ENCODE measurements at regions not wholly inside any gene's neighbourhood (a gene's known extent, or its start where the extent isn't known, plus 50 kb on each side); places are given as distances from the start of the nearest gene placed in this dataset.

DNA sequence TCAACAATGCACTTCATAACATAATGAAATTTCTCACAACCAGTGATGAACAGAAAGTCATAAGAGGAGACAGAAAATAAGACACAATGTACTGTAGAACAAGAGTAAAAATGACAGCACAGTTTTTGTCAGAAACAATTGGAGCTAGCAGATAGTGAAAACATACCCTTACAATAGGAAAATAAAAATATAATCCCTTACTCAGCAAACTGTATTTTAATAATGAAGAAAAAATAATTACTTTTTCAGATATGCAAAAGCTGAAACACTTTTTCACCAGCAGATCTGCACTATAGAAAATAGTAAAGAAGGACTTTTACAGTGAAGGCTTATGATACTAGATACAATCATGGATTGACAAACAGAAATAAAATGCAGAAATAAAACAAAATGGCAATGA is 126.3 kb downstream of the TRAM1L1 start:
- ChIA-PET CTCF (ENCODE audit: low intra/inter-chr PET ratio, low total read pairs) (no interaction called here), POLR2A (no interaction called here)
- Histone ChIP-seq H3K4me2 (ENCODE audit: low read depth, low read length) (no peak overlapping the region), H3K9ac (ENCODE audit: insufficient read depth, low read depth, low read length) (no peak overlapping the region), H3K27ac (ENCODE audit: extremely low read length, insufficient read depth, low read length) (no peak overlapping the region), H3K4me1 (ENCODE audit: insufficient read depth, low read length) (no peaks in the 10 kb centered on the region), H3K9me3 (ENCODE audit: low read length) (no peaks in the 10 kb centered on the region), H3K79me2 (ENCODE audit: insufficient read depth, low read length) (no peaks in the 10 kb centered on the region), H3K4me3 (replicated peaks in 1 of 3; ENCODE audit: insufficient read depth in 1 of 3, low read depth in 2 of 3, low read length in 3 of 3) (no peak overlapping the region), H3K27me3 (ENCODE audit: control insufficient read depth in 1 of 2, insufficient read depth in 2 of 2, low read length in 2 of 2) (no peaks in the 10 kb centered on the region), H2AFZ (ENCODE audit: low read length) (no peak overlapping the region), H3K36me3 (replicated peaks in 1 of 2; ENCODE audit: control insufficient read depth in 1 of 2, insufficient read depth in 2 of 2, low read length in 2 of 2) (no peaks in the 10 kb centered on the region), H4K20me1 (ENCODE audit: insufficient read depth, low read length) (no peaks in the 10 kb centered on the region)
- in situ Hi-C loops (cut with HindIII; ENCODE audit: extremely low pct_ligation_motif_present, low pct_unique_long_range_greater_than_20kb) (no loop called here), intact Hi-C loops (cut with micrococcal nuclease; ENCODE audit: unreplicated experiment) (no loop called here)
- no peak for ATAC-seq
- DNase-seq (ENCODE audit: low spot score), result no peak
- no TSS peak for BruUV-seq (replicated peaks)
- FAIRE-seq, result no peak
- TF ChIP-seq ZNF629 (CRISPR knock-in tag; conservative IDR thresholded peaks at IDR 0.05) (no peak), CEBPB (IDR thresholded peaks at IDR 0.05; ENCODE audit: borderline replicate concordance, low read depth, low read length) (no peak), HCFC1 (IDR thresholded peaks at IDR 0.05; ENCODE audit: low read depth, low read length) (no peak), SMAD3 (CRISPR knock-in tag; IDR thresholded peaks at IDR 0.05) (no peak), MAFK (conservative IDR thresholded peaks at IDR 0.05 in 1 of 2, IDR thresholded peaks at IDR 0.05 in 1 of 2; ENCODE audit: low read length in 2 of 2) (peak in 1 of 2 experiments; percentile 69; a peak in 2 of 4 replicates), ZFX (CRISPR knock-in tag; IDR thresholded peaks at IDR 0.05; ENCODE audit: low read depth) (no peak), ZNF20 (CRISPR knock-in tag; IDR thresholded peaks at IDR 0.05) (no peak), MAFF (IDR thresholded peaks at IDR 0.05; ENCODE audit: low read depth, low read length) (peak; percentile 40; the same call in 1 of the 2 replicates)
- TF ChIP-seq, protein P1, sequence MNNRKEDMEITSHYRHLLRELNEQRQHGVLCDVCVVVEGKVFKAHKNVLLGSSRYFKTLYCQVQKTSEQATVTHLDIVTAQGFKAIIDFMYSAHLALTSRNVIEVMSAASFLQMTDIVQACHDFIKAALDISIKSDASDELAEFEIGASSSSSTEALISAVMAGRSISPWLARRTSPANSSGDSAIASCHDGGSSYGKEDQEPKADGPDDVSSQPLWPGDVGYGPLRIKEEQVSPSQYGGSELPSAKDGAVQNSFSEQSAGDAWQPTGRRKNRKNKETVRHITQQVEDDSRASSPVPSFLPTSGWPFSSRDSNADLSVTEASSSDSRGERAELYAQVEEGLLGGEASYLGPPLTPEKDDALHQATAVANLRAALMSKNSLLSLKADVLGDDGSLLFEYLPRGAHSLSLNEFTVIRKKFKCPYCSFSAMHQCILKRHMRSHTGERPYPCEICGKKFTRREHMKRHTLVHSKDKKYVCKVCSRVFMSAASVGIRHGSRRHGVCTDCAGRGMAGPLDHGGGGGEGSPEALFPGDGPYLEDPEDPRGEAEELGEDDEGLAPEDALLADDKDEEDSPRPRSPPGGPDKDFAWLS (CRISPR knock-in tag; IDR thresholded peaks at IDR 0.05; ENCODE audit: borderline replicate concordance), result no peak
- TF ChIP-seq, protein P2, sequence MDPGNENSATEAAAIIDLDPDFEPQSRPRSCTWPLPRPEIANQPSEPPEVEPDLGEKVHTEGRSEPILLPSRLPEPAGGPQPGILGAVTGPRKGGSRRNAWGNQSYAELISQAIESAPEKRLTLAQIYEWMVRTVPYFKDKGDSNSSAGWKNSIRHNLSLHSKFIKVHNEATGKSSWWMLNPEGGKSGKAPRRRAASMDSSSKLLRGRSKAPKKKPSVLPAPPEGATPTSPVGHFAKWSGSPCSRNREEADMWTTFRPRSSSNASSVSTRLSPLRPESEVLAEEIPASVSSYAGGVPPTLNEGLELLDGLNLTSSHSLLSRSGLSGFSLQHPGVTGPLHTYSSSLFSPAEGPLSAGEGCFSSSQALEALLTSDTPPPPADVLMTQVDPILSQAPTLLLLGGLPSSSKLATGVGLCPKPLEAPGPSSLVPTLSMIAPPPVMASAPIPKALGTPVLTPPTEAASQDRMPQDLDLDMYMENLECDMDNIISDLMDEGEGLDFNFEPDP (CRISPR knock-in tag; conservative IDR thresholded peaks at IDR 0.05), result no peak
- TF ChIP-seq, protein P3, sequence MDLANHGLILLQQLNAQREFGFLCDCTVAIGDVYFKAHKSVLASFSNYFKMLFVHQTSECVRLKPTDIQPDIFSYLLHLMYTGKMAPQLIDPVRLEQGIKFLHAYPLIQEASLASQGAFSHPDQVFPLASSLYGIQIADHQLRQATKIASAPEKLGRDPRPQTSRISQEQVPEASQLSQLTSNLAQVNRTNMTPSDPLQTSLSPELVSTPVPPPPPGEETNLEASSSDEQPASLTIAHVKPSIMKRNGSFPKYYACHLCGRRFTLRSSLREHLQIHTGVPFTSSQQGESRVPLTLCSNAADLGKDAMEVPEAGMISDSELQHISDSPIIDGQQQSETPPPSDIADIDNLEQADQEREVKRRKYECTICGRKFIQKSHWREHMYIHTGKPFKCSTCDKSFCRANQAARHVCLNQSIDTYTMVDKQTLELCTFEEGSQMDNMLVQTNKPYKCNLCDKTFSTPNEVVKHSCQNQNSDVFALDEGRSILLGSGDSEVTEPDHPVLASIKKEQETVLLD (CRISPR knock-in tag; IDR thresholded peaks at IDR 0.05; ENCODE audit: low read depth), result no peak

Data from HepG2 (cell line).